Activated T-helper 1 cell treated with Interleukin-2 at 50 U/mL for 16 hours (primary cell): ENCODE measurements at regions not wholly inside any gene's neighbourhood (a gene's known extent, or its start where the extent isn't known, plus 50 kb on each side); places are given as distances from the start of the nearest gene placed in this dataset.

ENCODE experiments used
- DNase-seq: peaks from one replicate; pipeline ENCODE4 v3.0.0-alpha.2; 2020; ENCODE audit warnings: low read depth

DNA sequence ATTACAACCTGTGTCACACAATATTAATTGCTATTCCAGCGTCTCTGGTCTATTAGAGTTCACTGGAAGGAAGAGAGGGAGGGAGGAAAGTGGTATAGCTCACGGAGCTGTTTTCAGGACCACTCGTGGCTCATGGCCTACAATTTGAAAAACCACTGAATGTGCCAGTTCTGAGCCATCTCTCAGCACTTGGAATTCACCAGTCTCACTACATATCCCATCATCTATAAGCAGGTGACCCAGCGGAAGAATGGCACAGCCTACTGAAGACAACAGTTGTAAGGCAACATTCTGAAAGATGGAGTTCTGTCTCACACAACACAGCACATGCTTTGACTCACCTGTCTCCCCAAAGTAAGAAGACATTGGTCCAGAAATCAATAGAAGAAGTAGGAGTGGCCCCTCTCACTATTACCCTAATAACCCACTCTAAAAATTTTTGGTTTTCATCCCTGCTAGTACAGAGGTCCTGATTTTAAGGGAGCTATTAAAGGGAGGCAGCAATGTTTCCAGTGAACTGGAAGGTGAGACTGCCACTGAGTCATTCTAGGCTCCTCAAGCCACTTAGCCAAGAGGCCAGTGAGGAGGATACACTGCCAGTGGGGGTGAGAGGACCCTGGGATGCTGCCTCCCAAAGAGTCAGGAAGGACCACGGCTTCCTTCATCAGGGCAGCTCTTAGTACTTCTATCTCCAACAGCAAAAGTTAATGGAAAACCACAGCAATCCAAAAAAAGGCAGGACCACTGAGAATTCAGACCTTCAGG is 50.0 kb upstream of the DOCK9 start:
- no peak for DNase-seq

DNA sequence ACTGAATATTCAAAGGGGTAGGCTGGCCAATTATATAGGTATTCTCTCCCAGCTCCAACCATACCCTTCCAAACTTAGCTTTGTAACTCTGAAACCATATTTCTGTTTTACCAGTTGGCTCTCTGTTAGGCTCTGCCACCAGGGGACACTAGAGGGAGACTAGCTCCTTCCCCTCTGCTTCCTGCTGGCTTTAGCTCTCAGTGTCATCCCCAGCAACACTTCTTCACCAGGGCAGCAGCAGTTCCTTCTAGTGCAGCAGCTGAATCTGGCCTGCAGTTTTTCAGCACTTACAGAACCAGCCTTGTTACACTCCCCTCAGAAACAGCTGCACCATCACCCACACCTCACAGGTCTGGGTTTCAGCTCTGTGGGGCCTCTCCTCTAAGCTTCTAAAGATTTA is 51.0 kb upstream of the DOCK9 start:
- no peak for DNase-seq

DNA sequence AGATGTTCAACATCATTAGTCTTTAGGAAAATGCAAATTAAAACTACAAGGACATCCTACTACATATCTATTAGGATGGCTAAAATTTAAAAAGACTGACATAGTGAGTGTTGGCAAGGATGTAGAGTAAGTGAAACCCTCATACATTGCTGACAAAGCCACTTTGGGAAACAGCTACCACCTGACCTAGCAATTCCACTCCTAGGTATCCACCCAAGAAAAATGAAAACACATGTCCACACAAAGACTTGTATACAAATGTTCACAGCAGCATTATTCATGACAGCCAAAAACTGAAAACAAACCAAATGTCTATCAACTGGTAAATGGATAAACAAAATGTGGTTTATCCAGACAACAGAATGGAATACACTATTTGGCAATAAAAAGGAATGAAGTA is 51.7 kb upstream of the DOCK9 start:
- DNase-seq = no peak

DNA sequence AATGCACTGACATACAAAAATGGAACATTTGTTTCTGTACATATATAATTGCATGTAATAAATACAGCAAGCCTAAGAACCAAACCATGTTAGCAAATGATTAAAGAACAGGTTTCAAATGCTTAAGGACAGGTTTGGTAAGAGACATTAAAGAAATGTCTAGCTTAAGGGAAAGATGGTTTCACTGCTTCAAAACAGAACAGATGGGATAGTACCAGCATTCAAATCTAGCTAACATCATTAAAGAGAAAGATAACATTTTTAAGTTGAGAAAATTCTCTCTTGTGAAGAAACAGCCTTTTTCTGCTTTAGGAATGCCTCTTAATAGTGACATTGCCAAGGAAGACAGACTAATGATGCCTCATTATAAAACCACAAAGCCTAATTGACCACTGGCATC is 52.5 kb upstream of the DOCK9 start:
- DNase-seq = no peak

DNA sequence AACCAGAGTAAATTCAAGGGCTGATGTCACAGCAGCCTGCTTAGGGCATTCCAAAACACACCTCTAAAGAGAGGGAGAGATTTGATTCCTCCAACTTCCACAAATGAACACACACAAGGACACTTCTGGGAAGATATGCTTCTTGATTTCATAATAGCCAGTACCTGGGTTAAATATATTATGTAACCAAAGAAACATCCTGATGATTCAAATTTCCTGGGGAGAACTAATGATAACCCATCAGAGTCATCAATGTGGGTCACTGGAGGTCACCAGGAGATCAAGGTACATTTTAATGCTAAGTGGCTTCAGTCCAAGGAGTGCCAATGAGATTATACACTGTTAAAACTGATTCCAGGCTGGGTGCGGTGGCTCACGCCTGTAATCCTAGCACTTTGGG is 54.0 kb upstream of the DOCK9 start:
- DNase-seq = no peak

DNA sequence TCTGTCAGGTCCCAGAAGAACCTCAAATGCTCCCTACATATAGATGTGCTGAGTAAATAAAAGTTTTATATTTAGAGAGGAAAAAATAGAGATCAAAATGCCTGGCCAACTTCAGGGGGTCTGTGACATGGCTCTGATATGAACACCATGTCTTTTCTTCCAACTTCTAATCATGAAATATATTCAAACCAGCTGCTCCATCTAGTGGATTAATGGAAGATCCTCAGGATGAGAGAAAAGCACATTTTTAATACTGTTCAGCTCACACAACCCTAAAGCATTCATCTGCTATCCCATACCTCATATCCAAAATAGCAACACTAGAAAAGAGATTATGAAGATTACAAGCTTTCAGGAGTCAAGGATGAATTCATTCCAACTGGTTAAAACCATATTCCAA is 56.0 kb upstream of the DOCK9 start:
- no peak for DNase-seq

DNA sequence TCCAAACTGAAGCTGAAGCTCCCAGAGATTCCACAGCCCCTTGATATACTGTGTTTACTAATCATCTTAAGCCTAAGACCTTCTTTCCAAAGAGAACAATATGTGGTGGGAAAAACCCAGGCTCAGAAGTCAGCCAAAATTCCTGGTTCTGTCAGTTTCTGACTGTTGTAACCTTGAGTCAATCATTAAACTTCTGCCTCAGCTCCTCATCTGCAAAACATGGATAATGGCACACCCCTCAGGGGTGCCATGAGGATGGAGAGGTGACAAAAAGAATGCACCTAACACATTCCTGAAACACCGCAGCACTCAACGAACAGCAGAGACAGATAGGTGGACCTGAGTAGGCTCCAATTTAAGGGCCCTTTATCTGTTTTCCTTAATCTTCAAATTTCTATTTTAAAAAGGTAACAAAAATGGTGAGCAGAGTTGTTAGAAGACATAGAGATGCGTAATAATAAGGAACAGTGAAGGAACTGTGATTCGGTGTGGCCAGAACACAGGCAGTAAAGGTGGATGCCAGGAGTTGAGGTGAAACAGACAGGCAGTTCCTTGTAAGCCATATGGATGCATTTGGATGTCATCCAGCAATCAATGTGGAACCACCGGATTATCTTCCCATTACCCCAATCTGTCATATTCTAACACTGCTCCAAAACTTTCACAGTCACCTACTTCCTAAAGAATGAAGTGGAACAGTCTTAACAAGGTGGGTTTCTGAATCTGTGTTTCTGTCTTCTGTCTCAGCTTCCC is 56.6 kb upstream of the DOCK9 start:
- DNase-seq = no peak

DNA sequence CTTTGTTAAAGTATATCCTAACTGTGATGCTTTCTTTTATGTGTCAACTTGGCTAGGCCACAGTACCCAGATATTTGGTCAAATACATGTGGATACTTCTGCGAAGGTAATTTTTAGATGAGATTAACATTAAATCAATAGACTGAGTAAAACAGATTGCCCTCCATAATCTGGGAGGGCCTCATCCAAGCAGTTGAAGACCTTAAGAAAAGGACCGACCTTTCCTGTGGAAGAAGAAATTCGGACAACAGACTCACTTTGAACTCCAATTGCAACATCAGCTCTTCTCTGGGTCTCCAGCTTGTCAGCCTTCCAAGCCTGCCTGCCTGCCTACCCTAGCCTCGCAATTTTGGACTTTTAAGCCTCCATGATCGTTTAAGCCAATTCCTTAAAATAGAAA is 57.9 kb upstream of the DOCK9 start:
- DNase-seq = no peak

DNA sequence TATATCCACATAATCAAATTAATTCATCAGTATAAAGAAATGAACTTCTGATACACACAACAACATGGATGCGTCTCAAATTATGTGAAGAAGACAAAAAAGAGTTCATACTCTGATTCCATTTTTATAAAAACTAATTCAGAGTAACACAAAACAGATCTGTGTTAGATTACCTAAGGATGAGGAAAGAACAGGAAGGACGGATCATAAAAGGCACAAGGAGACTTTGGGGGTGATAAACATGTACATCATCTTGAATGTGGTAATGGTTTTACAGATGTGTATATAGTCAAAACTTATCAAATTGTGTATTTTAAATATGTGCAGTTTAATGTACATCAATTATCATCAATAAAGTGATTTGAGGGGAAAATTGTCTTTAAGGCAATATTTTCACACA is 59.9 kb upstream of the DOCK9 start:
- no peak for DNase-seq

DNA sequence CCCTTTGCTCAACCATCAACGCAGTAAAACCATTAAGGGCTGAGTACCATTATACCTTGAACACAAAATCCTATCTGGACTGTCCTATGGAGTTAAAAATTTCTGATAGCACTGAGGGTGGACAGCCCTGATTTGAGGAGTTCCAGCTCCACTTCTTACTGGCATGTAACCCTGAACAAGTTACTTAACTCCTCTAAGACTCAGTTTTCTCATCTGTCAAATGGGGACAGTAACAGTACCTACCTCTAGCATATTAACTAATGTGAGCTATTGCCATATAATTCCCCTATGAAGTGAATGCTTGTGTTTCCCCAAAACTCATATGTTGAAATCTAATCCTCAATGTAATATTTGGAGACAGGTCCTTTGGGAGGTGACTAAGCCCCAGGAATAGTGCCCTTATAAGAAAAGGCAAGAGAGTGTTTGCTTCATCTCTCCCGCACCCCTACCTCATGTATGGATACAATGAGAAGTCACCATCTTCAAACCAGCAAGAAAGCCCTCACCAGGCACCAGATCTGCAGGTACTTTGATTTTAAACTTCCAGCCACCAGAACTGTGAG is 61.9 kb upstream of the DOCK9 start:
- no peak for DNase-seq

DNA sequence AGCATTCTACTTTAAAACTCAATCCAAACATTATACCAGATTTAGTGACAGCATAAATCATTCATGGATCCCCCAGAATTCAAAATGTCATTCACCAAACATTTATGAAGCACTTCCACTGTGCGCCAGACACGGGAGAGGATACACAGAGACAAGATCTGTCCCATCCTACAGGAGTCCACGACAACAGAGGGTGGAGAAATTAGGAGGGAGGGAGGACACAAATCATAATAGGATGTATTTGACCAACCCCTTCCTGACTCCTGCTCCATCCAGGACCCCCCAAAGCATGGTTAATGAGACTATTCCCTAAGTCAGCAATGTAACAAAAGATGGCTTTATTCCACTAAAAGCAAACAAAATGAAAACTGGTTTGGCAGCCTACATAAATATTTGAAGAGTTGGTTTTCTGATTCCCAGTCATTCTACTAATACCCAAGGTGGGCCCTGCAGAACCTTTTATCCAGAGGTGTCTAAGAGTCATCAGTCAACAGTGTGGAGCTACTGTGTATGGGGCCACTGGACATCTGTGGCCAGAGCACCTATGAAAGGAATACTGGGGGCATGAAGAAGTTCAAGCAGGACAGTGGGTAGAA is 62.8 kb upstream of the DOCK9 start:
- DNase-seq = no peak

DNA sequence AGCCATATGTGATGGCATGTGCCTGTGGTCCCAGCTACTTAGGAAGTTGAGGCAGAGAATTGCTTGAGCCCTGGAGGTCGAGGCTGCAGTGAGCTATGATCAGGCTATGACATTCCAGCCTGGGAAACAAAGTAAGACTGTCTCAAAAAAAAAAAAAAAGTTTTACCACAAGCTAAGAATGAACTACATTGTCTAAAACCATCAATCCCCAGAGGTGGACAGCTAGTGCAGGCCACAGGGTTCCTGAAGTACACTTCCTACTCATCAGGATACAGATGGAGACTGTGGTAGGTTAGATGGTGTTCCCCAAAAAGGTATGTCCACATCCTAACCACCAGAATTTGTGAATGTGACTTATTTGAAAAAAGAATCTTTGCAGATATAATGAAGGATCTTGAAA is 63.5 kb upstream of the DOCK9 start:
- no peak for DNase-seq

DNA sequence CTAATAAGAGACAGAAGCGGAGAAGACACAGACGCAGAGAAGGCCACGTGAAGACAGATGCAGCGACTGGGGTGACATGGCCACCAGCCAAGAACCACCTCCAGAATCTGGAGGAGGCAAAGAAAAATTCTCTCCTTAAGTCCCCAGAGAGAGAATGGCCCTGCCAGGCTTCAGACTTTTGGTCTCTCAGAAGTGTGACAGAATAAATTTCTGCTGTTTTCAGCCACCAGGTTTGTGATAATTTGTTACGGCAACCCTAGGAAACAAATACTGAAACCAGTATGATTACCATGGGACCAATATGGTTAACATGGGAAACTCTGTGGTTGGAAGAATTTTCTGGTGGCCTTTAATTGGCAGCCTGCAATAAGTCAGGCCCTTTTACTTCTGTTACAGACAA is 63.9 kb upstream of the DOCK9 start:
- DNase-seq = no peak

DNA sequence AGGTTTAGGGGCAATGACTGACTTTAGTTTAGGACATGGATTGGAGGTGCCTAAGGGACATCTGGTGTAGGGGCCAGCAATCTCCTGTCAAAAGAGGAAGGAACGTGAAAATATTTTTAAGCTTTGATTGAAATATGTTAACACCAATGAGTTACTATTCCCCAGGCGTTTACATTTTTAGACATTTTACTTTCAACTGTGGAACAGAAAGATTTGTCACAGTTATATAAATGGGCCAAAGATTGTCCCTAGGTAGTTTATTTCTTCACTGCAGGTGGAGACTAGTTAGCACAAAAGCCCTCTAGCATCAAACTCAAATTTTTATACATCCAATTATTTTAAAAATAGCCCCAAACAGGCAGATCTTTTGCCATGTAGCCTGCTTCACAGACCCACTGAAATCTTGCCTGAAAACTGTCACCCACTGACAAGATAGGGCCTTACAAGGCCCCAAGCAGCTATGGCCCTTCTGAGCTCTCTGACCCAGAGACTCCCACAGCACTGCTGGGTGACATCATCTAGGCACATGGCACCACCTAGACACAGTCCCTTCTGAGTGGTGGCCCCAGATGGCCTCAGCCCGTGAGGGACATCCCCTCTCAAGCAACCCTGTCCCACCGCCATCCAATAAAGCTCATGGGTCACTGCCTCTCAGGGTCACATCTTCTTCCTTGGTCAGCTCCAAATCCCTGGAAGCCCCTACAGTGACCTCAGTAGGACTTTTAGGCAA is 64.8 kb upstream of the DOCK9 start:
- DNase-seq = no peak

DNA sequence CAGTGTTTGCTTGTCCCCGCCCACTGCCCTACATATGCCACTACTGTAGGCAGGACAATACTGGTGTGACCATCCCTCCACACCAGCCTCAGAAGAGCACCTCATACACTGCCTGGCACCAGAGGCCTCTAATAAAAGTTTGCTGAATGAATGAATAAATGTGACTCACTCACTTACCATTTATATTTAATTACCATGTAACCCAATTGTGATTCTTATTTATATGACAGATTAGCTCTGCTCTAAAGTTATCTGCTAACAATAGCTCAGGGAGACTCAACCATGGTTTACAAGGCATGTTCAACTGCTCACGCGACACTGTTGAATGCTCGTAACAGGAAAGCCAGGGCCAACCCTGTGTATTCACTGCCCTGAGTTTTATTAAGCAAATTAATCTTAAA is 66.0 kb upstream of the DOCK9 start:
- no peak for DNase-seq

DNA sequence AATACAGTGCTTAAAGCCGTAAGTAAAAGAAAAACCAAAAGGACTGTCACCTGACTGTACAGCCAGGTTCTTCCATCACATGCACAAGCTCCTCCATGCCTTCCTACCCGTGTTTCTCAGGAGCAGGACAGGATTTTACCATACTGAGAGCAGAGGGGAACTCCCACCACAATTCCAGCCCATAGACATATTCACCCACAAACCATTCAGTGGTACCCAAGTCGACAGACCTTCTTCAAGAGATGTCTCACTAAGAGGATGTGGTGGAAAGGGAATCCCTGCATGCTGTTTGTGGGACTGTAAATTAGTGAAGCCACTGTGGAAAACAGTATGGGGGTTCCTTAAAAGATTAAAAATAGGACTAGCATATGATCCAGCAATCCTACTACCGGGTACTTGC is 66.9 kb upstream of the DOCK9 start:
- DNase-seq = no peak

DNA sequence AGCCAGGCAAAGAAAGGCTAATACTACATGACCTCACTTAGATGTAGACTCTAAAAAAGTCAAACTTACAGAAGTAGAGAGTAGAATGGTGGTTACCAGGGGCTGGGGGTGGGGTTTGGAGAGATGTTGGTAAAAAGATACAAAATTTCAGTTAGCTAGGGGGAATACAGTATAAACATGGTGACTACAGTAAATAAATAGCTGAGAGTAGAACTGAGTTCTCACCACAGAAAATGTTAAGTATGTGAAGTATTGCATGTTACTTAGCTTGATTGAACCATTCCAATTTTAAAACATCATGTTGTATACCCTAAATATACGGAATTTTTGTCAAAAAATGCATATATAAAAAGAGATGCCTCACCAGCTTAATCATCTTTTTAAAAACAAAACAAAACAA is 67.5 kb upstream of the DOCK9 start:
- no peak for DNase-seq

DNA sequence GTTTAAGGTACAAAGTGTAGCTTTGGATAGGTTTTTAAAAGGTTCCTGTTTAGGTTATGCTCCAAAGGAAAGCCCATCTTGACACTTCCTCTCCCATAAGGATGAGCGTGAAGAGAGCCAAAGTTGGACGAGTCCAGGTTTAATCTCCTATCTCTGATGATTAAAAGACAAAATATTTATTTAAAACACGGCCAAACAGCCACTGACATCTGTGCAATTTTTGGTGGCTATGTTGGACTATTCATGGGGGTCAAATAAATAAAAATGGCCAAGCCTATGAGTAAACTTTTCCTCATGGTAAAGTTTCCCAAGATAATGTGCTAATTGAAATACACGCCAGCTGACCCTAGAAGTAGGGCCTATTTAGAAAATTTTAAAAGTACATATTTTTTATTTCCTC is 69.0 kb upstream of the DOCK9 start:
- no peak for DNase-seq

DNA sequence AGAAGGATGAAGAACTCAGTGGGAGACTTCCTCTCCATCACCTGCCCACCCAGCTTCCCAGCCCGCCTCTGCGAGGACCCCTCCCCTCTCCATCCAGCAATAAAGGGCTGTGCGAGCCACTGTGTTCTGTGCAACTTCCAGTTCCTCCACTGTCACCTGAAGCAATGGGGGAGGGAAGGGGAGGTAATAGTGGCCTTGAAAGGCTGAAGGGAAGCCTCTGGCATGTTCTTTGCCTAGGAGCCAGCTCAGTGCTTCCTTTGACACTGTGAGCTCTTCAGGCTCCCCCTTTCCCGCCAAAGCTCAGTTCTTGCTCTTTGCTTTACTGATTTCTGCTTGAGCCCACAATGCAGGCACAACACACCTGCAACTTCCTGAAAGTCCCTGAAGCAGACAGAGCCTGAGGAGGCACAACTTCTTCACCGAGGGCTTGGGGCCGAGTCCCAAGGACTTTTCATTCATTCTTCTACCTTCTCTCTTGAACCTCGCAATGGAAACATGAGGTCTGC is 73.2 kb upstream of the DOCK9 start:
- no peak for DNase-seq

DNA sequence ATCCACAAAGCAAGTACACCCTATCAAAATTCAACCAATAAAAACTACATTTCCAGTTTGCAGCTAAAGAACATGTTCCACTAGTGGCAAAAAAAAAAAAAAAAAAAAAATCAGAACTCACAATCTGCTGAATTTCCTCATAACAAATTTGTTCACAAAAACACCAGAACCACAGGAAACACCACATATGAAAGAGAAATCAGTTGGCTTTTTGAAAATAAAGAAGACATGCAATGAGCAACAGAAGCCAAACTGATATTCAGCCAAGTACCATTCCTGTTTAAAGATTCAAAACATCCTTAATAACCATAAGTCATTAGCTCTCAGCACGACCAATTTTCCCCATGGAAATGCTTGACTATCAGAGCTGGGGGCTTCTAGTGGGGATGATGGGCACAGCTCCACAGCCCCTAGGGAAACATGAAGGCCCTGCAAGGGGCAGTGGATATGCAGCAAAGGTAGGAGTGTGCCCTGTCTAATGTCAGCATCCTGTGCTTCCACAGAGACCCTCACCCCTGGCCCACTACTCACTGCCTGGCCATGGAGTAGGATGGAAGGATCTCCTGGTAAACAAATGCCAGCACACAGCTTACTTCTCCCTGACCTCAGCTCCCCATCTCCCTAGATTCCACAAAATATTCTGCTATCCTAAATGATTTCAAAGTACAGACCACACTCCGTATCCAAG is 74.0 kb upstream of the DOCK9 start:
- DNase-seq = no peak

DNA sequence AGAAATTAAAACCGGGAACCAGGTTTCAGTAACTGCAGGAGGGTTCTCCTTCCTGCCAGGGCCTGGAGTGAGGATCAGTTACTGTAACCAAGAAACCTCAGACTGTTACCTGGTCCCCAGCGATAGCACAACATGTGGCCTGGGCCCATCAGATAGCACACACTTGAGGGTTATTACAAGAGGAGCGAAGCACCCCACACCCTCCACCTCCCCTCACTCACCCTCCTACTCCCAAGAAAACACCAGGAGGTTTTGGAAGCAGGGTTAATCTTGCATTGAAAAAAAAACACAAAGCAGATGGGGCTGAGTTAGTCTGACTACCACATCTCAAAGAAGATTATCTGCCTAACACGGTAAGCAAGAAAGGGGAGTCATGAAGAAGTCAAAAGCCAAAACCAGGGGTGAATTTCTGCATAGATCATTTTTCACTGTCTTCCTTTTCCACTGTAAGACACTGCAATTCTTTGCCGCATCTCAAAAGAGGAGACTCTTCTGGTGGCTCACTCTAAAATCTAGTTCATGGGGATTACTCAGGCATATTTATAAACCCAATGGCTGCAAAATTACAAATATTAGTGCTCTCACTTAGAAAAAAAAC is 75.9 kb upstream of the DOCK9 start:
- DNase-seq = no peak
